ENCODE measurements at regions not wholly inside any gene's neighbourhood (a gene's known extent, or its start where the extent isn't known, plus 50 kb on each side); places are given as distances from the start of the nearest gene placed in this dataset.

- no peak for DNase-seq (ENCODE audit: low read depth in 1 of 2, low spot score in 2 of 2)
- no peaks in the 10 kb centered on the region for H3K36me3 ChIP-seq (ENCODE audit: control insufficient read depth in 2 of 4, insufficient read depth in 4 of 4, low read length in 3 of 4)
- no peak overlapping the region for H4K91ac ChIP-seq (replicated peaks; ENCODE audit: insufficient read length, low read length)
- no peak overlapping the region for H4K5ac ChIP-seq (ENCODE audit: insufficient read length, low read depth, low read length)
- no peaks in the 10 kb centered on the region for H3K27me3 ChIP-seq (replicated peaks in 1 of 4; ENCODE audit: control insufficient read depth in 3 of 4, extremely low read depth in 1 of 4, insufficient read depth in 3 of 4, low read length in 3 of 4)
- no peak overlapping the region for H3K4ac ChIP-seq (replicated peaks; ENCODE audit: insufficient read length, low read depth, low read length)
- H3K23me2 ChIP-seq (ENCODE audit: low read depth, low read length) = no peaks in the 10 kb centered on the region
- WGBS, 2 experiments (ENCODE audit: extremely low coverage in 1 of 2, insufficient coverage in 1 of 2, insufficient read length in 1 of 2, insufficient replicate concordance in 2 of 2, low coverage in 1 of 2, low lambda C conversion rate in 2 of 2, missing lambda C conversion rate in 1 of 2) = 87% methylated on average over 5 of the region's 5 CpGs; no CpG with 5 or more reads in 1 of the 2 experiments
- H3K18ac ChIP-seq (ENCODE audit: extremely low read depth, low read length) = no peak overlapping the region
- H2BK5ac ChIP-seq (ENCODE audit: low read depth, low read length) = no peak overlapping the region
- H3K56ac ChIP-seq (replicated peaks; ENCODE audit: insufficient read length, low read depth, low read length) = no peak overlapping the region
- 0 out of 2 replicates have a peak overlapping the region, but pooled peaks have one; percentile 15 for H2AFZ ChIP-seq (ENCODE audit: low read length)
- no peak overlapping the region for H3K23ac ChIP-seq (ENCODE audit: insufficient read length)
- no peak overlapping the region for H3K27ac ChIP-seq (ENCODE audit: low read depth, low read length)
- no peaks in the 10 kb centered on the region for H3K4me1 ChIP-seq (replicated peaks in 1 of 4; ENCODE audit: control insufficient read depth in 3 of 4, insufficient read depth in 4 of 4, low read length in 3 of 4)
- H2BK15ac ChIP-seq (ENCODE audit: low read length) = no peak overlapping the region
- no peaks in the 10 kb centered on the region for H4K20me1 ChIP-seq (replicated peaks in 1 of 2; ENCODE audit: control insufficient read depth in 1 of 2, insufficient read depth in 2 of 2, low read length in 2 of 2)
- no peaks in the 10 kb centered on the region for H3K79me2 ChIP-seq (ENCODE audit: control insufficient read depth in 1 of 2, insufficient read depth in 2 of 2, low read length in 2 of 2)
- no peak overlapping the region for H2AK5ac ChIP-seq (ENCODE audit: low read depth, low read length)
- no peak overlapping the region for H3K4me3 ChIP-seq (ENCODE audit: extremely low read depth in 1 of 4, insufficient read depth in 2 of 4, low read depth in 3 of 4, low read length in 4 of 4)
- no peak overlapping the region for H3K14ac ChIP-seq (ENCODE audit: insufficient read length)
- H4K8ac ChIP-seq (ENCODE audit: extremely low read depth, insufficient read depth, low read length) = no peak overlapping the region
- FAIRE-seq = no peak
- H2BK120ac ChIP-seq (replicated peaks; ENCODE audit: low read depth, low read length) = no peak overlapping the region
- no peak for TF ChIP-seq SP2 (IDR thresholded peaks at IDR 0.05; ENCODE audit: low read length)
- TF ChIP-seq, protein P1, sequence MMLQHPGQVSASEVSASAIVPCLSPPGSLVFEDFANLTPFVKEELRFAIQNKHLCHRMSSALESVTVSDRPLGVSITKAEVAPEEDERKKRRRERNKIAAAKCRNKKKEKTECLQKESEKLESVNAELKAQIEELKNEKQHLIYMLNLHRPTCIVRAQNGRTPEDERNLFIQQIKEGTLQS (IDR thresholded peaks at IDR 0.05; ENCODE audit: insufficient read depth, low read depth, low read length) = no peak
- TF ChIP-seq SP4 (IDR thresholded peaks at IDR 0.05; ENCODE audit: low read length) = no peak
- no peak for TF ChIP-seq CBX8 (IDR thresholded peaks at IDR 0.05; ENCODE audit: borderline replicate concordance, low read depth, low read length)
- no peak for TF ChIP-seq ZNF274 (IDR thresholded peaks at IDR 0.05; ENCODE audit: borderline replicate concordance, extremely low read depth, low read length)
- no peak for TF ChIP-seq JUN (IDR thresholded peaks at IDR 0.05; ENCODE audit: low read depth, low read length)
- TF ChIP-seq RAD21 (IDR thresholded peaks at IDR 0.05 in 1 of 2, conservative IDR thresholded peaks at IDR 0.05 in 1 of 2; ENCODE audit: low read depth in 2 of 2, low read length in 2 of 2) = no peak
- TF ChIP-seq HDAC6 (IDR thresholded peaks at IDR 0.05; ENCODE audit: low read depth, low read length) = no peak
- no peak for TF ChIP-seq SP1 (IDR thresholded peaks at IDR 0.05; ENCODE audit: low read depth, low read length)
- TF ChIP-seq, protein P2, sequence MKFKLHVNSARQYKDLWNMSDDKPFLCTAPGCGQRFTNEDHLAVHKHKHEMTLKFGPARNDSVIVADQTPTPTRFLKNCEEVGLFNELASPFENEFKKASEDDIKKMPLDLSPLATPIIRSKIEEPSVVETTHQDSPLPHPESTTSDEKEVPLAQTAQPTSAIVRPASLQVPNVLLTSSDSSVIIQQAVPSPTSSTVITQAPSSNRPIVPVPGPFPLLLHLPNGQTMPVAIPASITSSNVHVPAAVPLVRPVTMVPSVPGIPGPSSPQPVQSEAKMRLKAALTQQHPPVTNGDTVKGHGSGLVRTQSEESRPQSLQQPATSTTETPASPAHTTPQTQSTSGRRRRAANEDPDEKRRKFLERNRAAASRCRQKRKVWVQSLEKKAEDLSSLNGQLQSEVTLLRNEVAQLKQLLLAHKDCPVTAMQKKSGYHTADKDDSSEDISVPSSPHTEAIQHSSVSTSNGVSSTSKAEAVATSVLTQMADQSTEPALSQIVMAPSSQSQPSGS (IDR thresholded peaks at IDR 0.05; ENCODE audit: low read length) = no peak
- H3K4me2 ChIP-seq (ENCODE audit: insufficient read depth in 1 of 2, low read depth in 2 of 2, low read length in 2 of 2) = no peak overlapping the region
- ChIA-PET POLR2A (ENCODE audit: partially characterized antibody) (no interaction called here), CTCF (ENCODE audit: partially characterized antibody) (interaction anchor here (1.1 to 1.2 kb wide), 2 partner anchors 8 to 379 kb away, joined by 3 read pairs; no protein-coding TSS in a partner anchor)
- H3K9ac ChIP-seq (replicated peaks in 1 of 4; ENCODE audit: extremely low read depth in 1 of 4, low read depth in 3 of 4, low read length in 3 of 4) = no peak overlapping the region
- no peak overlapping the region for H2BK20ac ChIP-seq (ENCODE audit: low read length)
- no peaks in the 10 kb centered on the region for H3K9me3 ChIP-seq (ENCODE audit: insufficient read depth in 2 of 2, low read depth in 1 of 2, low read length in 1 of 2)
- no peak overlapping the region for H2BK12ac ChIP-seq (ENCODE audit: low read depth, low read length)
- H3K79me1 ChIP-seq (ENCODE audit: low read depth, low read length) = no peaks in the 10 kb centered on the region
Measured at GRCh38 chr3:152096280-152096906, 172.3 kb upstream of the MBNL1 start.
